ENCODE measurements at regions not wholly inside any gene's neighbourhood (a gene's known extent, or its start where the extent isn't known, plus 50 kb on each side); places are given as distances from the start of the nearest gene placed in this dataset.
"Not testable (repeated sequence)": the region's sequence is repeated elsewhere in the genome, so short reads cannot be mapped to it uniquely, and the experiment has no call there.

- DNase-seq, result no peak
Measured at GRCh38 chrX:151042842-151043241, 59.7 kb downstream of the HMGB3 start.

DNA sequence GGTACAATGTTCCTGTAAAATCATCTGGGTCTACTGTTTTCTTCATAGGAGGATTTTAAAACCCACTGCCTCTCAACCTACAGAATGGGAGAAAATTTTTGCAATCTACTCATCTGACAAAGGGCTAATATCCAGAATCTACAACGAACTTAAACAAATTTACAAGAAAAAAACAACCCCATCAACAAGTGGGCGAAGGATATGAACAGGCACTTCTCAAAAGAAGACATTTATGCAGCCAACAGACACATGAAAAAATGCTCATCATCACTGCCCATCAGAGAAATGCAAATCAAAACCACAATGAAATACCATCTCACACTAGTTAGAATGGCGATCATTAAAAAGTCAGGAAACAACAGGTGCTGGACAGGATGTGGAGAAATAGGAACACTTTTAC is 83.2 kb downstream of the HMGB3 start:
- DNase-seq, result not testable (repeated sequence)

DNA sequence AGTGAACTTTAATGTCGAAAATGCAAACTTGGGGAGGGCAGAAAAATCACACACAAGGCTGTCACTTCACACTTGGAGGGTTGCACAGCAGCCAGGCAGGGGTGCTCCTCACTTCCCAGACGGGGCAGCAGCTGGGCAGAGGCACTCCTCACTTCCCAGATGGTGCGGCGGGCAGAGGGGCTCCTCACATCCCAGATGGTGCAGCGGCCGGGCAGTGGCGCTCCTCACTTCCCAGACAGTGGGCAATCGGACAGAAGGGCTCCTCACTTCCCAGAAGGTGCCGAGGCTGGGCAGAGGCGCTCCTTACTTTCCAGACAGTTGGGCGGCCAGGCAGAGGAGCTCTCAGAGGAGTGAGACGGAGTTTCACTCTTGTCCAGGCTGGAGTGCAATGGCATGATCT is 90.6 kb downstream of the HMGB3 start:
- no peak for DNase-seq

DNA sequence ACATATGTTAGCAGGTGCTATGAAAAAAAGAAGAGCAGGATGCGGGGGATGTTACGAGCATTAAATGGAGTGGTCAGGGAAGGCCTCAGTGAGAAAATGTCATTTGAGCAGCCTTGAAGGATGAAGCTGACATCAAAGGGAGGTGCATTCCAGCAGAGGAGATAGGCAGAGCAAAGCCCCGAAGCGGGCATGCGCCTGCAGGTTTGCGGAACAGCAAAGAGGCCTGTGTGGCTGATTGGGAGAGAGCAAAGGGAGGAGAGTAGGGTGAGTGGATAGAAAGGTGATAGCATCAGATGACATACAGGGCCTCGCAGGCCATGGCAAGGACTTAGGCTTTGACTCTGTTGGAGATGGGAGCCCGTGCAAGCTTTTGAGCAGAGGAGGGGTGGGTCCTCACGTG is 95.4 kb upstream of the GPR50 start:
- no peak for DNase-seq

DNA sequence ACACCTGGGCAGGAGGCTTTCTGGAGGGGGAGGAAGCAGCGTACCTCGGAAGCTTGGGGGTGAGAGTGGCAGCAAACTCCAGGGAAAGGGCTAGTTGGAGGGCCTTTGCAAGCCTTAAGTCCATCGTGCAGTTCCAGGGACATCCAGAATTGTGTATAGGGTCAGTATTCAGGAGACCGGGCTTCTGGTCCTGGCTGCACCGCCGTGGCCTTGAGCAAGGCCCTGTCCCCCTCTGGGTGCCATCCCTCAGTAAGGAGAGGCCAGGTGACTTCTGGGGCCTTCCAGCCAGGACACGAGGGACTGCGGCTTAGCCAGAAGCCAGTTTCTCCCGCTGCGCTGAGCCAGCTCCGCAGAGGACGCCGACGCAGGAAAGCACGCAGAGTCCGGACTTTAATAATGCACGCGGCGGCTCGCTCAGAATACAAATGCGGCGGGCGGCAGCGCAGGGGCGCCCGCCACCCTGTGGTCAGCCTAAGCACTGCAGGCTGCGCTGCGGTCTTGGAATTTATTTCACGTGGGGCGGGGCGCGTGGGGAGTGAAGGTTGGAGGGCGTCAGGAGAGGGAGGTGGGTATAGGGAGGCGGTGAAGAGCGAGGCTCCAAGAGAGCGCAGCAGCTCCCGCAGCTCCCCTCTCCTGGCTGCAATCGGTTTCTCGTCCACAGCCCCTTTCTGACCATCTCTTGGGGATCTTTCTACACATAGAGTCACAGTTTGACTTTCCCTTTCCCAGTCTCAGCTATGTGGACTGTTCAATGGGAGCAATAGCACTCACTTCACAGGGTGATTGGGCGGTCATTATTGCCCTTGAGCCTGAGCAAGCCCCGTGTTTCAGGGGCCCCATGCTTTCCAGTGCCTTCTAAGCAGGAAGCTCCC is 94.1 kb upstream of the GPR50 start:
- DNase-seq, result peak; percentile 25 to 56

DNA sequence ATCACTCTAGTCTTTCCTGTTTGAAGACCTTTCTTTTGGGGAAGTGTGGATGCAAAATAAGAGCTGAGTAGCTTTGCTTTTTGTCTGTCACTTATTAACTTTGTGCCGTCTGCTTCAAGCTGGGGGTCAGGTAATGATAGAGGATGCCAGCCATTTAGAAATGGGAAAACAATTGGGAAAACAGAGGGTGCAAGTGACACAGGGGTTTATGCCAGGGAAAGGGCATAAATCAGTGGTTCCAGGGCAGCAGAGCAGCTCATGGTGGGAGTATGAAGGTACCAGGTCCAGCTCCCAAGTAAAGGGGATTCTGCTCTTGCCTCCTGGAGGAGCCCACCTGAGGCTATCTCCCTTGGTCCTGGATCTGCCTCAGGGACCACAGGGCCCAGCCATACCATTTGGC is 91.9 kb upstream of the GPR50 start:
- no peak for DNase-seq

- DNase-seq, result no peak
Measured at GRCh38 chrX:151085207-151085606, 91.2 kb upstream of the GPR50 start.

DNA sequence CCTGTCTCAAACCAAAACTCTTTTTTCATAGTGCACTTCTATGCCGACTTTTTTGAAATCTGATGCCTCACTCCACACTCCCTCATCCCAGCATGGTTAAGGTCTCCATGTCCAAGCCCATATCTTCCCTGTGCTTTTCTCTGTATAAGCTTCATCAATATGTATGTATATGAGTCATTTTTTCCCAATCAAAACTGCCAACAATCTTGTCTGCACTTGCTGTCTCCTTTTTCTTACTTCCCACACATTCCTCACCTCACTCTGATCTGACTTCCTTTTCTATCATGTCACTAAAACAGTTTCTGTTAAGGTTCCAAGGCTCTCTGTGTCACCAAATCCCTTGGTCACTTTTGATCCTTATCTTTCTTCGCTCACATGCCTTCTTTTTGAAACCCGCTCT is 88.2 kb upstream of the GPR50 start:
- DNase-seq, result no peak

DNA sequence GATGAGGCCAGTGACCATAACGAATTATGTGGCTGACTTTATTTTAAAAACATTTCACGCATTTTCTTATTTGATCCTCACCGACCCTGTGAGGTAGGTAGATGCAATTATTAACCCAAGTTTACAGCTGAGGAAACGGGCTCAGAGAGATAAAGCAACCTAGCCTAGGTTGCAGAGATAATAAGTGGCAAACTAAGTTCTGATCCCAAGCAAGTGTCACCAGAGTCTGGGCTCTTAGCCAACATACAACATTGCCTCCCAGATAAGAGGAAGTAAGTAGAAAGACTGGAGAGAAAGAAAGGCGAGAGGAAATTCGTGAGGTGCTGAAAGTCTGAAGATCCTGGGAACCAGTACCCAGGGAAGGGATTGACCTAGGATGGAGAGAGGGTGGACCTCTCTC is 77.4 kb upstream of the GPR50 start:
- DNase-seq, result no peak

GRCh38 chrX:151100799-151101198 is 75.6 kb upstream of the GPR50 start:
- no peak for DNase-seq

- not testable (repeated sequence) for DNase-seq
Measured at GRCh38 chrX:151113200-151113599, 63.2 kb upstream of the GPR50 start.
